Erythroblast (primary cell): ENCODE measurements at regions not wholly inside any gene's neighbourhood (a gene's known extent, or its start where the extent isn't known, plus 50 kb on each side); places are given as distances from the start of the nearest gene placed in this dataset.

Experiments used
- GATA1 ChIP-seq: IDR thresholded peaks from 2 replicates; pipeline ENCODE4 v1.6.1; 2011; ENCODE audit warnings: low read depth, mild to moderate bottlenecking, control low read depth, low read length, moderate library complexity
- POLR2A ChIP-seq: IDR thresholded peaks from 2 replicates; pipeline ENCODE4 v1.6.1; 2011; ENCODE audit warnings: mild to moderate bottlenecking, low read length

GRCh38 chr17:54172096-54172984 is 349.6 kb downstream of the KIF2B start:
- TF ChIP-seq POLR2A: no peak
- TF ChIP-seq GATA1: no peak
